ENCODE measurements at regions not wholly inside any gene's neighbourhood (a gene's known extent, or its start where the extent isn't known, plus 50 kb on each side); places are given as distances from the start of the nearest gene placed in this dataset.

GRCh38 chr18:27242392-27243047 is 57.4 kb upstream of the CHST9 start:
- DNase-seq = no peak

GRCh38 chr18:27240383-27240782 is 55.3 kb upstream of the CHST9 start:
- DNase-seq = no peak

DNA sequence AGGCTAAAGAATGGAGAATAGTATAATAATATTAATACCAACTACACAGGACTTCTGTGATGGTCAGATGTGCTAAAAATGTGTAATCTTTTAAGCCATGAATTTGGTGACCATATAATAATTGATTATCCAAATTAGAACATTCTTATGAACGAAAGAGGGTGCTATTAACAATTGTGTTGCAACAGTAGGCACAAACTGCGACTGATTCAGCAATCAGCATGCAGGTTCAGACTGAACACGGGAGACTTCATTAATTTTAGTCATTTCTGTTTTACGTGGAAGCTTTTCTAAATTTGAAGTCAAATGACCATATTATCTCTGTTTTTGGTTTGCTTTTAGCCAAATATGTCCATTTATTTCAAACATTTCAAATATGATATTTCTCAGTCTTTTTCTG is 54.6 kb upstream of the CHST9 start:
- DNase-seq = no peak

- DNase-seq = no peak
These were observed 50.2 kb upstream of the CHST9 start for GRCh38 chr18:27235218-27235870.

Data from right hindlimb (tissue), 1 donor.